ENCODE measurements at regions not wholly inside any gene's neighbourhood (a gene's known extent, or its start where the extent isn't known, plus 50 kb on each side); places are given as distances from the start of the nearest gene placed in this dataset.

DNA sequence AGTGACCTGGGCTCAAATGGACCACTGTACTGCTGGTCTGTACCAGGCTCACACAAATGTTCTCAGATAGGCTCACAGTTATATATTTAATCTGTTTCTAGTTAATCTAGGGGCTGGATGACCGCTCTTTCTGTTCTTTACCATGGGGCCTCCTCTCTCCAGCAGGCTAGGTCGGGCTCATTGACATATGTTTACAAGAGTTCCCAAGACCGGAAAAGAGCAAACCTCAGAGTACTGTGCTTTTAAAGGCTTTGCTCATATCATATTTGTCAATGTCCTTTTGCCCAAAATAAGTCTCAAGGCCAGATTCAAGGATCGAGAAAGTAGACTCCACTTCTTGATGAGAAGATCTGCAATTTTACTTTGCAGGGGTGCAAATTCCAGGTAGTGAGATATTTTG is 348.0 kb upstream of the EPHA6 start:
- TF ChIP-seq POLR2AphosphoS5 (IDR thresholded peaks at IDR 0.05) (no peak), EP300 (IDR thresholded peaks at IDR 0.05) (no peak), POLR2A (IDR thresholded peaks at IDR 0.05) (no peak)
- TF ChIP-seq, protein P1, sequence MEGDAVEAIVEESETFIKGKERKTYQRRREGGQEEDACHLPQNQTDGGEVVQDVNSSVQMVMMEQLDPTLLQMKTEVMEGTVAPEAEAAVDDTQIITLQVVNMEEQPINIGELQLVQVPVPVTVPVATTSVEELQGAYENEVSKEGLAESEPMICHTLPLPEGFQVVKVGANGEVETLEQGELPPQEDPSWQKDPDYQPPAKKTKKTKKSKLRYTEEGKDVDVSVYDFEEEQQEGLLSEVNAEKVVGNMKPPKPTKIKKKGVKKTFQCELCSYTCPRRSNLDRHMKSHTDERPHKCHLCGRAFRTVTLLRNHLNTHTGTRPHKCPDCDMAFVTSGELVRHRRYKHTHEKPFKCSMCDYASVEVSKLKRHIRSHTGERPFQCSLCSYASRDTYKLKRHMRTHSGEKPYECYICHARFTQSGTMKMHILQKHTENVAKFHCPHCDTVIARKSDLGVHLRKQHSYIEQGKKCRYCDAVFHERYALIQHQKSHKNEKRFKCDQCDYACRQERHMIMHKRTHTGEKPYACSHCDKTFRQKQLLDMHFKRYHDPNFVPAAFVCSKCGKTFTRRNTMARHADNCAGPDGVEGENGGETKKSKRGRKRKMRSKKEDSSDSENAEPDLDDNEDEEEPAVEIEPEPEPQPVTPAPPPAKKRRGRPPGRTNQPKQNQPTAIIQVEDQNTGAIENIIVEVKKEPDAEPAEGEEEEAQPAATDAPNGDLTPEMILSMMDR (IDR thresholded peaks at IDR 0.05), result no peak

All from gastroesophageal sphincter (tissue), 3 donors.